IPS DF 6.9 (cell line): ENCODE measurements at regions not wholly inside any gene's neighbourhood (a gene's known extent, or its start where the extent isn't known, plus 50 kb on each side); places are given as distances from the start of the nearest gene placed in this dataset.

ENCODE experiments used
- DNase-seq: peaks from one replicate; pipeline ENCODE4 v3.0.0-alpha.2; 2013; ENCODE audit warnings: low read depth, low spot score
- H3K27ac ChIP-seq: one replicate; pipeline ENCODE4 v1.5.1; 2013; ENCODE audit warnings: low read length, control low read depth
- H3K27me3 ChIP-seq: 2 replicates; pipeline ENCODE4 v1.6.1; 2013; ENCODE audit warnings: mild to moderate bottlenecking, low read length; ENCODE audit not compliant: control insufficient read depth, insufficient read depth
- H3K36me3 ChIP-seq: 2 replicates; pipeline ENCODE4 v1.6.1; 2013; ENCODE audit warnings: low read length; ENCODE audit not compliant: control insufficient read depth, insufficient read depth
- H3K4me1 ChIP-seq: 2 replicates; pipeline ENCODE4 v1.6.1; 2013; ENCODE audit warnings: low read length; ENCODE audit not compliant: control insufficient read depth, insufficient read depth
- H3K4me3 ChIP-seq: 2 replicates; pipeline ENCODE4 v1.5.1; 2013; ENCODE audit warnings: mild to moderate bottlenecking, low read length
- H3K9me3 ChIP-seq: 2 replicates; pipeline ENCODE4 v1.6.1; 2013; ENCODE audit warnings: low read length, inconsistent platforms; ENCODE audit not compliant: control insufficient read depth, insufficient read depth
- WGBS: extraction: QIAGEN DNeasy Blood & Tissue Kit; methylation state at CpG from one replicate; pipeline ENCODE4 v1.1.7; 2013; ENCODE audit warnings: mixed read lengths, missing lambda C conversion rate; ENCODE audit not compliant: insufficient read length, insufficient coverage; 5-methylcytosine and 5-hydroxymethylcytosine counted together

- no peaks in the 10 kb centered on the region for H3K9me3 ChIP-seq
- H3K4me3 ChIP-seq: no peak overlapping the region
- no CpG with 5 or more reads among the region's 4 CpGs for WGBS
- no peak for DNase-seq
- no peak overlapping the region for H3K27ac ChIP-seq
- H3K4me1 ChIP-seq: peaks cover 7% of the 10 kb centered on the region
- H3K27me3 ChIP-seq: no peaks in the 10 kb centered on the region; the same call in 1 of the 2 replicates
- H3K36me3 ChIP-seq: 0 out of 2 replicates have a peak, but pooled peaks cover 2% of the 10 kb centered on the region
Observed at GRCh38 chr11:133712051-133712560, 133.2 kb downstream of the SPATA19 start.

GRCh38 chr11:133711545-133711944, 133.8 kb downstream of the SPATA19 start:
- no CpG with 5 or more reads among the region's 4 CpGs for WGBS
- H3K36me3 ChIP-seq: 0 out of 2 replicates have a peak, but pooled peaks cover 2% of the 10 kb centered on the region
- H3K9me3 ChIP-seq: no peaks in the 10 kb centered on the region
- DNase-seq: no peak
- no peaks in the 10 kb centered on the region; the same call in 1 of the 2 replicates for H3K27me3 ChIP-seq
- no peak overlapping the region for H3K4me3 ChIP-seq
- no peak overlapping the region for H3K27ac ChIP-seq
- H3K4me1 ChIP-seq: peaks cover 7% of the 10 kb centered on the region

GRCh38 chr11:133710681-133711240, 134.6 kb downstream of the SPATA19 start:
- no peak for DNase-seq
- H3K36me3 ChIP-seq: 0 out of 2 replicates have a peak, but pooled peaks cover 2% of the 10 kb centered on the region
- no peak overlapping the region for H3K27ac ChIP-seq
- H3K4me3 ChIP-seq: no peak overlapping the region
- peaks cover 7% of the 10 kb centered on the region for H3K4me1 ChIP-seq
- H3K27me3 ChIP-seq: no peaks in the 10 kb centered on the region; the same call in 1 of the 2 replicates
- 100% methylated on average over 1 of the region's 4 CpGs for WGBS
- H3K9me3 ChIP-seq: no peaks in the 10 kb centered on the region

- no peak overlapping the region for H3K4me3 ChIP-seq
- H3K9me3 ChIP-seq: no peaks in the 10 kb centered on the region
- peaks cover 7% of the 10 kb centered on the region for H3K4me1 ChIP-seq
- WGBS: no CpG with 5 or more reads among the region's 3 CpGs
- H3K36me3 ChIP-seq: 0 out of 2 replicates have a peak, but pooled peaks cover 2% of the 10 kb centered on the region
- H3K27ac ChIP-seq: no peak overlapping the region
- DNase-seq: no peak
- no peaks in the 10 kb centered on the region; the same call in 1 of the 2 replicates for H3K27me3 ChIP-seq
Observed at GRCh38 chr11:133710241-133710640, 135.1 kb downstream of the SPATA19 start.

DNA sequence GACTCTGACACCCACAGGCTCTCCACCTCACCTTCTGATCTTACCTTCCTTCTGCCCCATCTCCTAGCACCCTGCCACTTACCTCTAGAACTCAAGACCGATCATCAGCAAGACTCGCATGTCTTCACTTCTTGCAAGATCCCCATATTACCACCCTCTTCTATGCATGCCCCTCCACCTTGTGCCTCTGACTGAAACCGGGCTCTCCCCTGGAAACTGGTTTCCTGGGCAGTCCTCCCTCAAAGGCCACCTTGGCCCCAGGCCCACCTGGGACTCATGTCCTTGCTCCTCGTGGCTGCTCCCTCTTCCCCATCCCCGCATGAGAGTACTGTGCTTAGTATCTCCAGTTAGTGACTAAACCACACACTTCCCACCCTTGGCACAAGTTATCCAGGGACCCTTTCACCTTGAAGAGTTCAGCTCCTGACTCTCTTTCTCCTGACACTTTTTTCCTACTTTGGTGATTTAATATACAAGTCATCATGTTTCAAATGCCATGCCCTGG, 136.7 kb downstream of the SPATA19 start:
- no peak overlapping the region for H3K27ac ChIP-seq
- no CpG with 5 or more reads among the region's 5 CpGs for WGBS
- no peak overlapping the region for H3K4me3 ChIP-seq
- no peaks in the 10 kb centered on the region; the same call in 1 of the 2 replicates for H3K27me3 ChIP-seq
- H3K36me3 ChIP-seq: no peaks in the 10 kb centered on the region
- DNase-seq: no peak
- peaks cover 6% of the 10 kb centered on the region for H3K4me1 ChIP-seq
- H3K9me3 ChIP-seq: no peaks in the 10 kb centered on the region

DNA sequence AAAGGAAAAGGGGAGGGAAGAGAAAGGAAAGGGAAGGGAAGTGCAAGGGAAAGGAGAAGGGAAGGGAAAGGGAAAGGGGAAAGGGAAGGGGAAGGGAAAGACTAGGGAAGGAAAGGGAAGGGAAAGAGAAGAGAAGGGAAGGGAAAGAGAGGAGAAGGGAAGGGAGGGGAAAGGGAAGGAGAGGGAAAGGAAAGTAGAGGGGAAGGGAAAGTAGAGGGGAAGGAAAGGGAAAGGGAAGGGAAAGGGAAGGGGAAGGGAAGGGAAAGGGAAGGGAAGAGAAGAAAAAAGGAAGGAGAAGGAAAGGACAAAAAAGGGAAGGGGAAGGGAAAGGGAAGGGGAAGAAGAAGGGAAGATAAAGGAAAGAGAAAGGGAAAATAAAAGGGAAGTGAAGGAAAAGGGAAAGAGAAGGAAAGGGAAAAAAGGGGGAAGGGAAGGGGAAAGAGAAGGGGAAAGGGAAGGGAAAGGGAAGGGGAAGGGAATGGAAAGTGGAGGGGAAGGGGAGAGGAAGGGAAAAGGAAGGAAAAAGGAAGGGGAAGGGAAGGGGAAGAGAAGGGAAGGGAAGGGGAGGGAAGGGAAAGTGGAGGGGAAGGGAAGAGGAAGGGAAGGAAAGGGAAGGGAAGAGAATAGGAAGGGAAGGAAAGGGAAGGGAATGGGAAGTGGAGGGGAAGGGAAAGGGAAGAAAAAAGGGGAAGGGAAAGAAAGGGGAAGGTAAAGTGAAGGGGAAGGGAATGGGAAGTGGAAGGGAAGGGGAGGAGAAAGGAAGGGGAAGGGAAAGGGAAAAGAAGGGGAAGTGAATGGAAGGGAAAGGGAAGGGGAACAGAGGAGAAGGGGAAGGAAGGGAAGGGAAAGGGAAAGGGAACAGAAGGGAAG, 138.2 kb downstream of the SPATA19 start:
- Histone ChIP-seq H3K27ac (no peak overlapping the region), H3K27me3 (no peaks in the 10 kb centered on the region; the same call in 1 of the 2 replicates), H3K36me3 (no peaks in the 10 kb centered on the region), H3K4me1 (peaks cover 4% of the 10 kb centered on the region), H3K9me3 (no peaks in the 10 kb centered on the region), H3K4me3 (no peak overlapping the region)
- DNase-seq: no peak

- Histone ChIP-seq H3K4me1 (no peaks in the 10 kb centered on the region; the same call in 1 of the 2 replicates), H3K9me3 (no peaks in the 10 kb centered on the region), H3K27ac (no peak overlapping the region), H3K27me3 (no peaks in the 10 kb centered on the region; the same call in 1 of the 2 replicates), H3K4me3 (no peak overlapping the region), H3K36me3 (no peaks in the 10 kb centered on the region)
- WGBS: no CpG with 5 or more reads among the region's 3 CpGs
- DNase-seq: no peak
Observed at GRCh38 chr11:133705873-133706272, 139.4 kb downstream of the SPATA19 start.

DNA sequence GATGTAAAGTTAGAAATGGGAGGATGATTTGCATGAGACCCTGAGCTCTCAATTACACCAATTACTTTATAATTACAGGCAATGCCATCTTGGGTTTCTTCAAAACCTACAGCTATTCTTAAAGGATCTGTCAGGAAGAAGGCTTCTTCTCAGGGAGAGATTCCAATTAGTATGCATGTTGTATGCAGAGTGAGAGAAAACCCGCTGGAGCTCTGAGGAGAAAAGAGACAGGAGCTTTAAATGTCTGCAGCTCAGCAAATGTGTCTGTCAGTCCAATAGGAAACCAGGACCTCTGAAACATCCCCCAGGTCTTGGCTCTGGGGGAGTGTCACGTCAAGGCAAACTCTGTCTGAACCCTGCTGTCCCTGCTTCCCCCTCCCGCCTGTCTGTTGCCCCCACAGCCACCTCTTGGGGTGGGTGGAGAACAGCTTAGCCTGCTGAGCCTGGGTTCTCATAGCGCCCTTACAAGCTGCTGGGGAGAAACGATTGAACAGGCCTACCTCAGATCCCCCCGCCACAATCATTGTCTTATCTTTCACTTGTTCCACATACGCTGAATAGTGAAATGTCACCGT, 140.2 kb downstream of the SPATA19 start:
- Histone ChIP-seq H3K4me3 (no peak overlapping the region), H3K9me3 (no peaks in the 10 kb centered on the region), H3K36me3 (no peaks in the 10 kb centered on the region), H3K4me1 (no peaks in the 10 kb centered on the region), H3K27me3 (no peaks in the 10 kb centered on the region), H3K27ac (no peak overlapping the region)
- DNase-seq: no peak
- no CpG with 5 or more reads among the region's 8 CpGs for WGBS

- Histone ChIP-seq H3K4me1 (no peaks in the 10 kb centered on the region), H3K9me3 (no peaks in the 10 kb centered on the region), H3K27ac (no peak overlapping the region), H3K27me3 (no peaks in the 10 kb centered on the region), H3K4me3 (no peak overlapping the region), H3K36me3 (no peaks in the 10 kb centered on the region)
- WGBS: no CpG with 5 or more reads among the region's 5 CpGs
- no peak for DNase-seq
Observed at GRCh38 chr11:133699071-133699470, 146.2 kb downstream of the SPATA19 start.

GRCh38 chr11:133698654-133699053, 146.7 kb downstream of the SPATA19 start:
- no peak overlapping the region for H3K4me3 ChIP-seq
- DNase-seq: no peak
- no CpG with 5 or more reads among the region's 1 CpG for WGBS
- no peaks in the 10 kb centered on the region for H3K9me3 ChIP-seq
- H3K36me3 ChIP-seq: no peaks in the 10 kb centered on the region
- no peaks in the 10 kb centered on the region for H3K4me1 ChIP-seq
- H3K27me3 ChIP-seq: no peaks in the 10 kb centered on the region
- no peak overlapping the region for H3K27ac ChIP-seq
